MM.1S (cell line): ENCODE measurements at regions not wholly inside any gene's neighbourhood (a gene's known extent, or its start where the extent isn't known, plus 50 kb on each side); places are given as distances from the start of the nearest gene placed in this dataset.

Source experiments
- DNase-seq: peaks from one replicate; pipeline ENCODE4 v3.0.0-alpha.2; 2015
- H2AFZ ChIP-seq: fragments of 300-600 bp; sonication (generic); 2 replicates; pipeline ENCODE4 v1.6.0; 2016; ENCODE audit warnings: antibody characterized with exemption, low read length
- H3F3A ChIP-seq: fragments of 300-600 bp; sonication (generic); 2 replicates; pipeline ENCODE4 v1.6.1; 2016; ENCODE audit warnings: mild to moderate bottlenecking, antibody characterized with exemption, low read length, moderate library complexity, mixed read lengths; ENCODE audit not compliant: insufficient read depth
- H3K27ac ChIP-seq: fragments of 300-600 bp; sonication (generic); 2 replicates; pipeline ENCODE4 v1.5.1; 2016; ENCODE audit warnings: mild to moderate bottlenecking, low read length
- H3K27me3 ChIP-seq: fragments of 300-600 bp; sonication (generic); replicated peaks from 2 replicates; pipeline ENCODE4 v1.6.0; 2016; ENCODE audit warnings: low read length; ENCODE audit not compliant: insufficient read depth
- H3K36me3 ChIP-seq: fragments of 300-600 bp; sonication (generic); replicated peaks from 2 replicates; pipeline ENCODE4 v1.6.1; 2016; ENCODE audit warnings: mild to moderate bottlenecking, low read length, mixed read lengths; ENCODE audit not compliant: insufficient read depth
- H3K4me1 ChIP-seq: fragments of 300-600 bp; sonication (generic); 2 replicates; pipeline ENCODE4 v1.6.1; 2016; ENCODE audit warnings: low read length, mixed read lengths
- H3K4me2 ChIP-seq: fragments of 300-600 bp; sonication (generic); 2 replicates; pipeline ENCODE4 v1.6.0; 2016; ENCODE audit warnings: low read depth, low read length
- H3K4me3 ChIP-seq: fragments of 300-600 bp; sonication (generic); 2 replicates; pipeline ENCODE4 v1.5.1; 2016; ENCODE audit warnings: low read length, mixed read lengths
- H3K79me2 ChIP-seq: fragments of 300-600 bp; sonication (generic); 2 replicates; pipeline ENCODE4 v1.6.1; 2016; ENCODE audit warnings: mixed run types, low read length, mixed read lengths
- H3K9ac ChIP-seq: fragments of 300-600 bp; sonication (generic); 2 replicates; pipeline ENCODE4 v1.6.1; 2016; ENCODE audit warnings: low read length, mixed read lengths
- H3K9me2 ChIP-seq: fragments of 300-600 bp; sonication (generic); replicated peaks from 2 replicates; pipeline ENCODE4 v1.6.1; 2016; ENCODE audit warnings: mild to moderate bottlenecking, low read length, mixed read lengths; ENCODE audit not compliant: insufficient read depth
- H3K9me3 ChIP-seq: fragments of 300-600 bp; sonication (generic); replicated peaks from 2 replicates; pipeline ENCODE4 v1.6.1; 2016; ENCODE audit warnings: mild to moderate bottlenecking, low read length, mixed read lengths; ENCODE audit not compliant: insufficient read depth
- H4K20me1 ChIP-seq: fragments of 300-600 bp; sonication (generic); 2 replicates; pipeline ENCODE4 v1.6.1; 2016; ENCODE audit warnings: mild to moderate bottlenecking, low read length, moderate library complexity, mixed read lengths; ENCODE audit not compliant: insufficient read depth
- CTCF ChIP-seq: fragments of 300-600 bp; sonication (generic); IDR thresholded peaks from 2 replicates; pipeline ENCODE4 v1.5.1; 2016; ENCODE audit warnings: antibody characterized with exemption, low read length, mixed read lengths
- EZH2 ChIP-seq: fragments of 300-600 bp; sonication (generic); optimal IDR thresholded peaks from 2 replicates; pipeline ENCODE3; 2017; ENCODE audit warnings: low read depth, mild to moderate bottlenecking, antibody characterized with exemption, low read length, mixed read lengths
- EZH2phosphoT487 ChIP-seq: fragments of 300-600 bp; sonication (generic); IDR thresholded peaks from 2 replicates; pipeline ENCODE4 v1.6.1; 2018; ENCODE audit warnings: antibody characterized with exemption, low read length

GRCh38 chr20:48538058-48538825, 289.6 kb downstream of the PREX1 start:
- H3K27ac ChIP-seq = no peak overlapping the region
- no peaks in the 10 kb centered on the region for H3K27me3 ChIP-seq
- H3K4me1 ChIP-seq = peaks cover 23% of the 10 kb centered on the region
- H4K20me1 ChIP-seq = no peaks in the 10 kb centered on the region
- H3K4me3 ChIP-seq = no peak overlapping the region
- no peaks in the 10 kb centered on the region for H3K36me3 ChIP-seq
- DNase-seq = no peak
- no peak overlapping the region for H2AFZ ChIP-seq
- H3K9me2 ChIP-seq = no peaks in the 10 kb centered on the region
- peaks cover 6% of the 10 kb centered on the region; the same call in 1 of the 2 replicates for H3F3A ChIP-seq
- H3K79me2 ChIP-seq = no peaks in the 10 kb centered on the region
- no peaks in the 10 kb centered on the region for H3K9me3 ChIP-seq
- no peak overlapping the region for H3K4me2 ChIP-seq
- TF ChIP-seq EZH2 (no peak), EZH2phosphoT487 (no peak), CTCF (no peak)
- no peak overlapping the region for H3K9ac ChIP-seq

GRCh38 chr20:48536206-48536605, 291.6 kb downstream of the PREX1 start:
- Histone ChIP-seq H3K27me3 (no peaks in the 10 kb centered on the region), H3K9me3 (no peaks in the 10 kb centered on the region), H3K4me2 (no peak overlapping the region), H2AFZ (no peak overlapping the region), H3F3A (no peaks in the 10 kb centered on the region), H3K36me3 (no peaks in the 10 kb centered on the region), H3K9ac (no peak overlapping the region), H3K79me2 (no peaks in the 10 kb centered on the region), H3K4me3 (no peak overlapping the region), H3K4me1 (peaks cover 3% of the 10 kb centered on the region), H3K9me2 (no peaks in the 10 kb centered on the region), H4K20me1 (no peaks in the 10 kb centered on the region), H3K27ac (no peak overlapping the region)
- TF ChIP-seq CTCF = no peak
- no peak for TF ChIP-seq EZH2phosphoT487
- TF ChIP-seq EZH2 = no peak
- DNase-seq = no peak

- no peak overlapping the region for H3K9ac ChIP-seq
- TF ChIP-seq EZH2phosphoT487 (no peak), CTCF (no peak), EZH2 (no peak)
- no peaks in the 10 kb centered on the region for H3K27me3 ChIP-seq
- H3K4me1 ChIP-seq = no peaks in the 10 kb centered on the region
- no peaks in the 10 kb centered on the region for H3K9me2 ChIP-seq
- H3K4me2 ChIP-seq = no peak overlapping the region
- no peak overlapping the region for H2AFZ ChIP-seq
- H3K36me3 ChIP-seq = no peaks in the 10 kb centered on the region
- no peaks in the 10 kb centered on the region for H3K9me3 ChIP-seq
- no peaks in the 10 kb centered on the region for H3K79me2 ChIP-seq
- H3F3A ChIP-seq = no peaks in the 10 kb centered on the region
- no peaks in the 10 kb centered on the region for H4K20me1 ChIP-seq
- no peak for DNase-seq
- H3K27ac ChIP-seq = no peak overlapping the region
- no peak overlapping the region for H3K4me3 ChIP-seq
Measured at GRCh38 chr20:48535556-48535955, 292.2 kb downstream of the PREX1 start.
